ENCODE measurements at regions not wholly inside any gene's neighbourhood (a gene's known extent, or its start where the extent isn't known, plus 50 kb on each side); places are given as distances from the start of the nearest gene placed in this dataset.

GRCh38 chr19:28332886-28333285, 880.1 kb downstream of the UQCRFS1 start:
- H3K9ac ChIP-seq (ENCODE audit: low read length), result no peak overlapping the region
- H3K36me3 ChIP-seq (ENCODE audit: control insufficient read depth, insufficient read depth, low read length, severe bottlenecking), result no peaks in the 10 kb centered on the region
- H3K27me3 ChIP-seq (replicated peaks; ENCODE audit: control insufficient read depth, insufficient read depth, low read length), result no peaks in the 10 kb centered on the region
- no peaks in the 10 kb centered on the region for H3K9me3 ChIP-seq (ENCODE audit: control insufficient read depth, low read length)
- no peak for DNase-seq (ENCODE audit: low read depth)
- H3K4me1 ChIP-seq (ENCODE audit: control insufficient read depth, insufficient read depth, low read length), result no peaks in the 10 kb centered on the region
- H3K4me3 ChIP-seq (ENCODE audit: low read length), result no peak overlapping the region

GRCh38 chr19:28332351-28332750, 880.6 kb downstream of the UQCRFS1 start:
- Histone ChIP-seq H3K36me3 (ENCODE audit: control insufficient read depth, insufficient read depth, low read length, severe bottlenecking) (no peaks in the 10 kb centered on the region), H3K9ac (ENCODE audit: low read length) (no peak overlapping the region), H3K27me3 (replicated peaks; ENCODE audit: control insufficient read depth, insufficient read depth, low read length) (peaks cover 4% of the 10 kb centered on the region), H3K4me3 (ENCODE audit: low read length) (no peak overlapping the region), H3K9me3 (ENCODE audit: control insufficient read depth, low read length) (no peaks in the 10 kb centered on the region), H3K4me1 (ENCODE audit: control insufficient read depth, insufficient read depth, low read length) (no peaks in the 10 kb centered on the region)
- DNase-seq (ENCODE audit: low read depth), result no peak

- Histone ChIP-seq H3K9me3 (ENCODE audit: control insufficient read depth, low read length) (no peaks in the 10 kb centered on the region), H3K9ac (ENCODE audit: low read length) (no peak overlapping the region), H3K4me1 (ENCODE audit: control insufficient read depth, insufficient read depth, low read length) (no peaks in the 10 kb centered on the region), H3K27me3 (replicated peaks; ENCODE audit: control insufficient read depth, insufficient read depth, low read length) (peaks cover 6% of the 10 kb centered on the region), H3K4me3 (ENCODE audit: low read length) (no peak overlapping the region), H3K36me3 (ENCODE audit: control insufficient read depth, insufficient read depth, low read length, severe bottlenecking) (no peaks in the 10 kb centered on the region)
- DNase-seq (ENCODE audit: low read depth), result no peak
These were observed 881.4 kb downstream of the UQCRFS1 start for GRCh38 chr19:28331596-28331995.

GRCh38 chr19:28330831-28331230, 882.1 kb downstream of the UQCRFS1 start:
- DNase-seq (ENCODE audit: low read depth), result no peak
- no peak overlapping the region for H3K4me3 ChIP-seq (ENCODE audit: low read length)
- no peak overlapping the region for H3K9ac ChIP-seq (ENCODE audit: low read length)
- H3K27me3 ChIP-seq (replicated peaks; ENCODE audit: control insufficient read depth, insufficient read depth, low read length), result peaks cover 13% of the 10 kb centered on the region
- H3K36me3 ChIP-seq (ENCODE audit: control insufficient read depth, insufficient read depth, low read length, severe bottlenecking), result no peaks in the 10 kb centered on the region
- H3K4me1 ChIP-seq (ENCODE audit: control insufficient read depth, insufficient read depth, low read length), result no peaks in the 10 kb centered on the region
- H3K9me3 ChIP-seq (ENCODE audit: control insufficient read depth, low read length), result no peaks in the 10 kb centered on the region

- peaks cover 16% of the 10 kb centered on the region for H3K27me3 ChIP-seq (replicated peaks; ENCODE audit: control insufficient read depth, insufficient read depth, low read length)
- H3K9ac ChIP-seq (ENCODE audit: low read length), result no peak overlapping the region
- DNase-seq (ENCODE audit: low read depth), result no peak
- no peak overlapping the region for H3K4me3 ChIP-seq (ENCODE audit: low read length)
- H3K9me3 ChIP-seq (ENCODE audit: control insufficient read depth, low read length), result no peaks in the 10 kb centered on the region
- H3K36me3 ChIP-seq (ENCODE audit: control insufficient read depth, insufficient read depth, low read length, severe bottlenecking), result no peaks in the 10 kb centered on the region
- H3K4me1 ChIP-seq (ENCODE audit: control insufficient read depth, insufficient read depth, low read length), result no peaks in the 10 kb centered on the region
These were observed 883.5 kb downstream of the UQCRFS1 start for GRCh38 chr19:28329429-28329828.

GRCh38 chr19:28327905-28328304, 885.0 kb downstream of the UQCRFS1 start:
- Histone ChIP-seq H3K4me3 (ENCODE audit: low read length) (no peak overlapping the region), H3K36me3 (ENCODE audit: control insufficient read depth, insufficient read depth, low read length, severe bottlenecking) (no peaks in the 10 kb centered on the region), H3K27me3 (replicated peaks; ENCODE audit: control insufficient read depth, insufficient read depth, low read length) (peaks cover 16% of the 10 kb centered on the region), H3K9ac (ENCODE audit: low read length) (no peak overlapping the region), H3K9me3 (ENCODE audit: control insufficient read depth, low read length) (no peaks in the 10 kb centered on the region), H3K4me1 (ENCODE audit: control insufficient read depth, insufficient read depth, low read length) (no peaks in the 10 kb centered on the region)
- no peak for DNase-seq (ENCODE audit: low read depth)

GRCh38 chr19:28326746-28327145, 886.2 kb downstream of the UQCRFS1 start:
- Histone ChIP-seq H3K4me3 (ENCODE audit: low read length) (no peak overlapping the region), H3K36me3 (ENCODE audit: control insufficient read depth, insufficient read depth, low read length, severe bottlenecking) (no peaks in the 10 kb centered on the region), H3K4me1 (ENCODE audit: control insufficient read depth, insufficient read depth, low read length) (peaks cover 6% of the 10 kb centered on the region), H3K27me3 (replicated peaks; ENCODE audit: control insufficient read depth, insufficient read depth, low read length) (peaks cover 16% of the 10 kb centered on the region), H3K9ac (ENCODE audit: low read length) (no peak overlapping the region), H3K9me3 (ENCODE audit: control insufficient read depth, low read length) (no peaks in the 10 kb centered on the region)
- no peak for DNase-seq (ENCODE audit: low read depth)

- Histone ChIP-seq H3K27me3 (replicated peaks; ENCODE audit: control insufficient read depth, insufficient read depth, low read length) (peaks cover 16% of the 10 kb centered on the region), H3K9me3 (ENCODE audit: control insufficient read depth, low read length) (no peaks in the 10 kb centered on the region), H3K9ac (ENCODE audit: low read length) (no peak overlapping the region), H3K4me3 (ENCODE audit: low read length) (no peak overlapping the region), H3K36me3 (ENCODE audit: control insufficient read depth, insufficient read depth, low read length, severe bottlenecking) (no peaks in the 10 kb centered on the region), H3K4me1 (ENCODE audit: control insufficient read depth, insufficient read depth, low read length) (peaks cover 7% of the 10 kb centered on the region)
- no peak for DNase-seq (ENCODE audit: low read depth)
These were observed 888.5 kb downstream of the UQCRFS1 start for GRCh38 chr19:28324275-28325060.

GRCh38 chr19:28322945-28323344, 890.0 kb downstream of the UQCRFS1 start:
- Histone ChIP-seq H3K9me3 (ENCODE audit: control insufficient read depth, low read length) (no peaks in the 10 kb centered on the region), H3K4me1 (ENCODE audit: control insufficient read depth, insufficient read depth, low read length) (peaks cover 7% of the 10 kb centered on the region), H3K4me3 (ENCODE audit: low read length) (no peak overlapping the region), H3K36me3 (ENCODE audit: control insufficient read depth, insufficient read depth, low read length, severe bottlenecking) (no peaks in the 10 kb centered on the region), H3K27me3 (replicated peaks; ENCODE audit: control insufficient read depth, insufficient read depth, low read length) (peaks cover 16% of the 10 kb centered on the region), H3K9ac (ENCODE audit: low read length) (no peak overlapping the region)
- no peak for DNase-seq (ENCODE audit: low read depth)

GRCh38 chr19:28322491-28322890, 890.5 kb downstream of the UQCRFS1 start:
- Histone ChIP-seq H3K9ac (ENCODE audit: low read length) (no peak overlapping the region), H3K4me3 (ENCODE audit: low read length) (no peak overlapping the region), H3K4me1 (ENCODE audit: control insufficient read depth, insufficient read depth, low read length) (peaks cover 7% of the 10 kb centered on the region), H3K36me3 (ENCODE audit: control insufficient read depth, insufficient read depth, low read length, severe bottlenecking) (no peaks in the 10 kb centered on the region), H3K27me3 (replicated peaks; ENCODE audit: control insufficient read depth, insufficient read depth, low read length) (peaks cover 13% of the 10 kb centered on the region), H3K9me3 (ENCODE audit: control insufficient read depth, low read length) (no peaks in the 10 kb centered on the region)
- no peak for DNase-seq (ENCODE audit: low read depth)

- H3K4me1 ChIP-seq (ENCODE audit: control insufficient read depth, insufficient read depth, low read length), result peaks cover 11% of the 10 kb centered on the region
These were observed 893.0 kb downstream of the UQCRFS1 start for GRCh38 chr19:28319918-28320317.

GRCh38 chr19:28319227-28319626, 893.7 kb downstream of the UQCRFS1 start:
- Histone ChIP-seq H3K36me3 (ENCODE audit: control insufficient read depth, insufficient read depth, low read length, severe bottlenecking) (no peaks in the 10 kb centered on the region), H3K4me3 (ENCODE audit: low read length) (no peak overlapping the region), H3K27me3 (replicated peaks; ENCODE audit: control insufficient read depth, insufficient read depth, low read length) (no peaks in the 10 kb centered on the region), H3K9ac (ENCODE audit: low read length) (no peak overlapping the region), H3K9me3 (ENCODE audit: control insufficient read depth, low read length) (no peaks in the 10 kb centered on the region), H3K4me1 (ENCODE audit: control insufficient read depth, insufficient read depth, low read length) (peaks cover 18% of the 10 kb centered on the region)
- no peak for DNase-seq (ENCODE audit: low read depth)

More at GRCh38 chr19:28319918-28320317, 893.0 kb downstream of the UQCRFS1 start:
- Histone ChIP-seq H3K27me3 (replicated peaks; ENCODE audit: control insufficient read depth, insufficient read depth, low read length) (no peaks in the 10 kb centered on the region), H3K4me3 (ENCODE audit: low read length) (no peak overlapping the region), H3K36me3 (ENCODE audit: control insufficient read depth, insufficient read depth, low read length, severe bottlenecking) (no peaks in the 10 kb centered on the region), H3K9ac (ENCODE audit: low read length) (no peak overlapping the region), H3K9me3 (ENCODE audit: control insufficient read depth, low read length) (no peaks in the 10 kb centered on the region)
- no peak for DNase-seq (ENCODE audit: low read depth)

All from adipocyte (in vitro differentiated cells).